K562 (cell line): ENCODE measurements at regions not wholly inside any gene's neighbourhood (a gene's known extent, or its start where the extent isn't known, plus 50 kb on each side); places are given as distances from the start of the nearest gene placed in this dataset.

Source experiments
- ATAC-seq: fragments of 200-7000 bp; cut with Tn5 transposase; 3 replicates; pipeline ENCODE4 v1.9.1; 2020; ENCODE audit warnings: moderate library complexity
- BruUV-seq: library from RNA; stranded (reverse); fragments of 400-500 nt; replicated peaks from 2 replicates; lab custom pipeline; 2021; lab: Mats Ljungman, UMichigan
- CTCF ChIA-PET: fragments of 300-600 bp; formaldehyde crosslinking; extraction: SDS; loops from one replicate; lab custom pipeline; 2021; ENCODE audit warnings: low intra/inter-chr PET ratio; lab: Yijun Ruan, JAX
- POLR2A ChIA-PET: fragments of 300-600, 350-650 bp; sonication (Branson Sonifier 250); formaldehyde crosslinking; extraction: SDS; loops from one replicate; lab custom pipeline; 2021; ENCODE audit warnings: antibody characterized with exemption, inconsistent platforms; lab: Yijun Ruan, JAX
- DNase-seq, 4 experiments: peaks; one replicate each; pipeline versions ENCODE4 v3.0.0 to v3.0.0-alpha.2; 2011 to 2018; ENCODE audit warnings: low spot score in 3 of 4, mixed read lengths in 3 of 4; ENCODE audit errors: extremely low read depth in 1 of 4
- FAIRE-seq: peaks from 2 replicates; lab custom pipeline; 2011; peaks lifted over from hg19 to GRCh38; lab: Jason Lieb, UNC
- H2AFZ ChIP-seq: 2 replicates; pipeline ENCODE4 v1.6.0; 2011; ENCODE audit warnings: low read depth, low read length, control low read depth, inconsistent platforms
- H3K27ac ChIP-seq: fragments of 200-600 bp; 3 replicates; pipeline ENCODE4 v1.8.0; 2011; ENCODE audit warnings: low read depth, mild to moderate bottlenecking, control low read depth, inconsistent platforms, low read length, moderate library complexity, mixed read lengths; ENCODE audit errors: extremely low read depth
- H3K27me3 ChIP-seq, 2 experiments: fragments of 300-600 bp in 1 of 2; 2 replicates in 1 of 2; 3 replicates in 1 of 2; pipeline versions ENCODE4 v1.6.0 to v1.8.0; 2011; ENCODE audit warnings: inconsistent platforms in 2 of 2, low read length in 2 of 2, mild to moderate bottlenecking in 1 of 2, mixed read lengths in 1 of 2, moderate library complexity in 1 of 2; ENCODE audit not compliant: control insufficient read depth in 2 of 2, insufficient read depth in 2 of 2
- H3K36me3 ChIP-seq: fragments of 300-600 bp; 3 replicates; pipeline ENCODE4 v1.8.0; 2011; ENCODE audit warnings: mild to moderate bottlenecking, low read length, inconsistent platforms; ENCODE audit not compliant: control insufficient read depth, insufficient read depth
- H3K4me1 ChIP-seq, 2 experiments: fragments of 200-600 bp in 1 of 2; replicated peaks in 1 of 2; 2 replicates in 1 of 2; 3 replicates in 1 of 2; pipeline versions ENCODE4 v1.5.1 to v1.8.0; 2011; ENCODE audit warnings: inconsistent platforms in 2 of 2, low read length in 2 of 2, mild to moderate bottlenecking in 1 of 2, mixed read lengths in 1 of 2, moderate library complexity in 1 of 2; ENCODE audit not compliant: control insufficient read depth in 2 of 2, insufficient read depth in 2 of 2
- H3K4me2 ChIP-seq: 2 replicates; pipeline ENCODE4 v1.6.1; 2011; ENCODE audit warnings: low read length, control low read depth, inconsistent platforms, mixed read lengths; ENCODE audit not compliant: insufficient read depth
- H3K4me3 ChIP-seq: fragments of 200-600 bp; sonication (generic), shearing (Covaris generic); 2 replicates; pipeline ENCODE4 v1.5.1; 2016; ENCODE audit warnings: control low read depth, inconsistent platforms
- H3K79me2 ChIP-seq: fragments of 200-600 bp; 3 replicates; pipeline ENCODE4 v1.8.0; 2011; ENCODE audit warnings: low read length, inconsistent platforms; ENCODE audit not compliant: control insufficient read depth, insufficient read depth
- H3K9ac ChIP-seq, 2 experiments: 2 replicates each; pipeline versions ENCODE4 v1.6.0 to v1.6.1; 2011; ENCODE audit warnings: low read depth in 2 of 2, low read length in 2 of 2, control low read depth in 1 of 2, inconsistent platforms in 1 of 2, mild to moderate bottlenecking in 1 of 2, mixed read lengths in 1 of 2; ENCODE audit not compliant: insufficient read depth in 1 of 2
- H3K9me1 ChIP-seq: one replicate; pipeline ENCODE4 v1.6.0; 2011; ENCODE audit warnings: inconsistent platforms, mild to moderate bottlenecking, low read length, moderate library complexity; ENCODE audit not compliant: control insufficient read depth, insufficient read depth
- H3K9me3 ChIP-seq: replicated peaks from 2 replicates; pipeline ENCODE4 v1.5.1; 2011; ENCODE audit warnings: low read depth, low read length, inconsistent platforms; ENCODE audit not compliant: control insufficient read depth, insufficient read depth
- H4K20me1 ChIP-seq: replicated peaks from 2 replicates; pipeline ENCODE4 v1.6.1; 2011; ENCODE audit warnings: low read length, inconsistent platforms, mixed read lengths; ENCODE audit not compliant: control insufficient read depth, insufficient read depth
- BCL6 ChIP-seq: fragments of 250-450 bp; sonication (Bioruptor Pico); IDR thresholded peaks from 2 replicates; pipeline ENCODE4 v1.4.0; 2020
- CBX3 ChIP-seq, 2 experiments: IDR thresholded peaks; 1 replicate in 1 of 2; 2 replicates in 1 of 2; pipeline ENCODE4 v1.6.1; 2012; ENCODE audit warnings: inconsistent platforms in 2 of 2, low read length in 2 of 2, borderline replicate concordance in 1 of 2, control low read depth in 1 of 2
- CHD4 ChIP-seq: fragments of 200-600 bp; sonication (generic); IDR thresholded peaks from 3 replicates; pipeline ENCODE4 v1.6.1; 2012; ENCODE audit warnings: low read depth, mild to moderate bottlenecking, mixed read lengths, low read length, inconsistent platforms; ENCODE audit not compliant: insufficient read depth, insufficient replicate concordance, poor library complexity, severe bottlenecking
- DIDO1 ChIP-seq: fragments of 450-650 bp; IDR thresholded peaks from 2 replicates; pipeline ENCODE4 v1.6.1; 2016; ENCODE audit warnings: low read depth, missing biosample characterization, missing genetic modification characterization
- ERF ChIP-seq: fragments of 450-650 bp; formaldehyde crosslinking; IDR thresholded peaks from 2 replicates; pipeline ENCODE4 v1.4.0; 2020; ENCODE audit warnings: mild to moderate bottlenecking, mixed read lengths
- FOXA1 ChIP-seq: fragments of 450-650 bp; IDR thresholded peaks from 2 replicates; pipeline ENCODE4 v1.6.1; 2016; ENCODE audit warnings: mild to moderate bottlenecking, borderline replicate concordance
- GABPA ChIP-seq: fragments of 200-800 bp; sonication (Bioruptor generic); conservative IDR thresholded peaks from 2 replicates; pipeline ENCODE4 v1.6.1; 2016; ENCODE audit warnings: low read depth, missing genetic modification characterization, missing compliant biosample characterization
- LEF1 ChIP-seq: fragments of 450-650 bp; IDR thresholded peaks from 2 replicates; pipeline ENCODE4 v1.6.1; 2016; ENCODE audit warnings: mild to moderate bottlenecking
- PCBP2 ChIP-seq: fragments of 200-400 bp; formaldehyde crosslinking; IDR thresholded peaks from 2 replicates; pipeline ENCODE4 v1.6.1; 2018; ENCODE audit warnings: low read length, low read depth, mild to moderate bottlenecking, moderate library complexity; ENCODE audit not compliant: poor library complexity, severe bottlenecking
- PPARD ChIP-seq: fragments of 250-450 bp; sonication (Bioruptor Pico); IDR thresholded peaks from 2 replicates; pipeline ENCODE4 v1.8.0; 2022; ENCODE audit warnings: inconsistent platforms, mild to moderate bottlenecking, moderate library complexity
- PTBP1 ChIP-seq: fragments of 200-400 bp; formaldehyde crosslinking; IDR thresholded peaks from 2 replicates; pipeline ENCODE4 v1.6.1; 2017; ENCODE audit warnings: low read depth, low read length
- ZNF668 ChIP-seq: fragments of 250-450 bp; sonication (Bioruptor Pico); IDR thresholded peaks from 2 replicates; pipeline ENCODE4 v1.8.0; 2022; ENCODE audit warnings: mild to moderate bottlenecking, inconsistent platforms
- ZNF695 ChIP-seq: fragments of 450-650 bp; formaldehyde crosslinking; IDR thresholded peaks from 2 replicates; pipeline ENCODE4 v1.4.0; 2020; ENCODE audit warnings: mild to moderate bottlenecking, moderate library complexity
- WGBS: fragments of 100-300 bp; shearing (Covaris generic); methylation state at CpG from one replicate; pipeline ENCODE4 v1.1.6; 2016; ENCODE audit warnings: low coverage, mixed read lengths; ENCODE audit not compliant: insufficient coverage; ENCODE audit errors: missing lambda C conversion rate; 5-methylcytosine and 5-hydroxymethylcytosine counted together
- in situ Hi-C: fragments of 300-500 bp; cut with MboI; formaldehyde crosslinking; loops from 4 replicates; pipeline ENCODE4 v1.15.0; 2018; ENCODE audit warnings: inconsistent platforms, mixed read lengths
- intact Hi-C: fragments of 100-400 bp; cut with micrococcal nuclease; formaldehyde crosslinking; loops from 2 replicates; pipeline ENCODE4 v1.14.2; 2022
- TF ChIP-seq, protein P1 (sequence below): fragments of 450-650 bp; formaldehyde crosslinking; IDR thresholded peaks from 2 replicates; pipeline ENCODE4 v1.4.0; 2022; ENCODE audit warnings: missing genetic modification characterization
- TF ChIP-seq, protein P2 (sequence below): fragments of 450-650 bp; IDR thresholded peaks from 2 replicates; pipeline ENCODE4 v1.6.1; 2017; ENCODE audit warnings: antibody characterized with exemption

- TF ChIP-seq GABPA (tag) = no peak
- TF ChIP-seq CHD4 = no peak
- no peak for TF ChIP-seq PPARD (CRISPR knock-in tag)
These were observed 101.9 kb downstream of the PLK2 start (continued) for GRCh38 chr5:58357799-58358500.

DNA sequence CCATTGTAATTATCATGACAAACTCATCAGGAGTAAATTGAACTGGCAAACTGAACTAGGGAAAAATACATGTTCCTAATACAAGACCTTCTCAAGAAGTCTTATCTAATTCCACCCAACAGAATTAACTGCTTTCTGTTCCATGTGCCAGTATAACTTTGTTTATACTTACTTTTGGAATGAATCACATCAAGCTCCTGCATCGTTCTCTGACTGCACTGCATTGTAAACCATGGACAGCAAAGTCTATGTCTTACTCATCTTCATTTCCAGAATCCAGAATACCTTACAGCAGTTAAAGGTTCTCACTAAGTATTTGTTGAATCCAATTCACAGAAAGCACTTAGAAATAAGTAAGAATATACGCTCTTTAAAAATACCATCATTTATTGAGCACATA is 102.8 kb downstream of the PLK2 start:
- Histone ChIP-seq H3K9me3 (no peaks in the 10 kb centered on the region), H3K4me3 (no peak overlapping the region), H3K9ac (no peak overlapping the region), H3K36me3 (no peaks in the 10 kb centered on the region), H3K9me1 (no peaks in the 10 kb centered on the region), H4K20me1 (no peaks in the 10 kb centered on the region), H3K79me2 (no peaks in the 10 kb centered on the region), H3K27ac (no peak overlapping the region), H3K4me1 (no peaks in the 10 kb centered on the region), H3K27me3 (no peaks in the 10 kb centered on the region), H3K4me2 (no peak overlapping the region), H2AFZ (no peak overlapping the region)
- intact Hi-C loops = no loop called here
- no TSS peak for BruUV-seq
- WGBS = 6% methylated on average over 2 of the region's 2 CpGs
- POLR2A ChIA-PET = no interaction called here
- ATAC-seq (no peak), DNase-seq (no peak), FAIRE-seq (no peak)
- CTCF ChIA-PET = no interaction called here
- in situ Hi-C loops = no loop called here
- TF ChIP-seq, protein P1, sequence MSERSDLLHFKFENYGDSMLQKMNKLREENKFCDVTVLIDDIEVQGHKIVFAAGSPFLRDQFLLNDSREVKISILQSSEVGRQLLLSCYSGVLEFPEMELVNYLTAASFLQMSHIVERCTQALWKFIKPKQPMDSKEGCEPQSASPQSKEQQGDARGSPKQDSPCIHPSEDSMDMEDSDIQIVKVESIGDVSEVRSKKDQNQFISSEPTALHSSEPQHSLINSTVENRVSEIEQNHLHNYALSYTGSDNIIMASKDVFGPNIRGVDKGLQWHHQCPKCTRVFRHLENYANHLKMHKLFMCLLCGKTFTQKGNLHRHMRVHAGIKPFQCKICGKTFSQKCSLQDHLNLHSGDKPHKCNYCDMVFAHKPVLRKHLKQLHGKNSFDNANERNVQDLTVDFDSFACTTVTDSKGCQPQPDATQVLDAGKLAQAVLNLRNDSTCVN (CRISPR knock-in tag) = no peak
- TF ChIP-seq, protein P2, sequence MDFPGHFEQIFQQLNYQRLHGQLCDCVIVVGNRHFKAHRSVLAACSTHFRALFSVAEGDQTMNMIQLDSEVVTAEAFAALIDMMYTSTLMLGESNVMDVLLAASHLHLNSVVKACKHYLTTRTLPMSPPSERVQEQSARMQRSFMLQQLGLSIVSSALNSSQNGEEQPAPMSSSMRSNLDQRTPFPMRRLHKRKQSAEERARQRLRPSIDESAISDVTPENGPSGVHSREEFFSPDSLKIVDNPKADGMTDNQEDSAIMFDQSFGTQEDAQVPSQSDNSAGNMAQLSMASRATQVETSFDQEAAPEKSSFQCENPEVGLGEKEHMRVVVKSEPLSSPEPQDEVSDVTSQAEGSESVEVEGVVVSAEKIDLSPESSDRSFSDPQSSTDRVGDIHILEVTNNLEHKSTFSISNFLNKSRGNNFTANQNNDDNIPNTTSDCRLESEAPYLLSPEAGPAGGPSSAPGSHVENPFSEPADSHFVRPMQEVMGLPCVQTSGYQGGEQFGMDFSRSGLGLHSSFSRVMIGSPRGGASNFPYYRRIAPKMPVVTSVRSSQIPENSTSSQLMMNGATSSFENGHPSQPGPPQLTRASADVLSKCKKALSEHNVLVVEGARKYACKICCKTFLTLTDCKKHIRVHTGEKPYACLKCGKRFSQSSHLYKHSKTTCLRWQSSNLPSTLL = no peak
- TF ChIP-seq ERF (CRISPR knock-in tag) (no peak), PTBP1 (no peak), PCBP2 (no peak), FOXA1 (no peak), BCL6 (no peak), DIDO1 (tag) (no peak), ZNF695 (CRISPR knock-in tag) (no peak), ZNF668 (CRISPR knock-in tag) (no peak), CBX3 (IDR thresholded peaks at IDR 0.05; ENCODE audit: borderline replicate concordance in 1 of 2, low read length in 2 of 2) (no peak), LEF1 (no peak)
